ENCODE measurements at regions not wholly inside any gene's neighbourhood (a gene's known extent, or its start where the extent isn't known, plus 50 kb on each side); places are given as distances from the start of the nearest gene placed in this dataset.

DNA sequence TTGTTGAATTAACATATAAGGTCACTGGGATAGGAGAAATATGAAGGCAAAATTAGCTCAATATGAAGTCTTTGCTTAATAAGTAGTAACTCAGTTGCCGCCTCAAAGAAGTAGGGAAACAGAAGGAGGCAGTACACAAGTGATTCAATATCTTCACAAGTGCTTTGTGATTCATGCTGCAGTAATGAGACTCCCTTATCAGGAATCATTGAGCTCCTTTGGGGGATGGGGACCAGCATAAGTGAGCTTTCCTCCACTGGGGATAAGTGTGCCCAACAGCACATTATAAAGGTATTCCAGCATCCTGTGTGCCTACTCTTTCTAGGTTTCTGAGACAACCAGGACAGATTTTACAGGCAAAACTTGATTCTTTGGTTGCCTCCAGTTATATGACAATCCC is 323.4 kb upstream of the UBE2E3 start:
- no peak for TF ChIP-seq EZH2phosphoT487 (IDR thresholded peaks at IDR 0.05; ENCODE audit: insufficient read depth, low read depth)
- TF ChIP-seq EZH2 (IDR thresholded peaks at IDR 0.05; ENCODE audit: insufficient read depth, poor library complexity, severe bottlenecking) = no peak
